K562 (cell line): ENCODE measurements at regions not wholly inside any gene's neighbourhood (a gene's known extent, or its start where the extent isn't known, plus 50 kb on each side); places are given as distances from the start of the nearest gene placed in this dataset.

Experiments used
- ATAC-seq: fragments of 200-7000 bp; cut with Tn5 transposase; 3 replicates; pipeline ENCODE4 v1.9.1; 2020; ENCODE audit warnings: moderate library complexity
- BruUV-seq: library from RNA; stranded (reverse); fragments of 400-500 nt; replicated peaks from 2 replicates; lab custom pipeline; 2021; lab: Mats Ljungman, UMichigan
- CTCF ChIA-PET: fragments of 300-600 bp; formaldehyde crosslinking; extraction: SDS; loops from one replicate; lab custom pipeline; 2021; ENCODE audit warnings: low intra/inter-chr PET ratio; lab: Yijun Ruan, JAX
- POLR2A ChIA-PET: fragments of 300-600, 350-650 bp; sonication (Branson Sonifier 250); formaldehyde crosslinking; extraction: SDS; loops from one replicate; lab custom pipeline; 2021; ENCODE audit warnings: antibody characterized with exemption, inconsistent platforms; lab: Yijun Ruan, JAX
- DNase-seq, 4 experiments: peaks; one replicate each; pipeline versions ENCODE4 v3.0.0 to v3.0.0-alpha.2; 2011 to 2018; ENCODE audit warnings: low spot score in 3 of 4, mixed read lengths in 3 of 4; ENCODE audit errors: extremely low read depth in 1 of 4
- FAIRE-seq: peaks from 2 replicates; lab custom pipeline; 2011; peaks lifted over from hg19 to GRCh38; lab: Jason Lieb, UNC
- H2AFZ ChIP-seq: 2 replicates; pipeline ENCODE4 v1.6.0; 2011; ENCODE audit warnings: low read depth, low read length, control low read depth, inconsistent platforms
- H3K27ac ChIP-seq: fragments of 200-600 bp; 3 replicates; pipeline ENCODE4 v1.8.0; 2011; ENCODE audit warnings: low read depth, mild to moderate bottlenecking, control low read depth, inconsistent platforms, low read length, moderate library complexity, mixed read lengths; ENCODE audit errors: extremely low read depth
- H3K27me3 ChIP-seq, 2 experiments: fragments of 300-600 bp in 1 of 2; 2 replicates in 1 of 2; 3 replicates in 1 of 2; pipeline versions ENCODE4 v1.6.0 to v1.8.0; 2011; ENCODE audit warnings: inconsistent platforms in 2 of 2, low read length in 2 of 2, mild to moderate bottlenecking in 1 of 2, mixed read lengths in 1 of 2, moderate library complexity in 1 of 2; ENCODE audit not compliant: control insufficient read depth in 2 of 2, insufficient read depth in 2 of 2
- H3K36me3 ChIP-seq: fragments of 300-600 bp; 3 replicates; pipeline ENCODE4 v1.8.0; 2011; ENCODE audit warnings: mild to moderate bottlenecking, low read length, inconsistent platforms; ENCODE audit not compliant: control insufficient read depth, insufficient read depth
- H3K4me1 ChIP-seq, 2 experiments: fragments of 200-600 bp in 1 of 2; replicated peaks in 1 of 2; 2 replicates in 1 of 2; 3 replicates in 1 of 2; pipeline versions ENCODE4 v1.5.1 to v1.8.0; 2011; ENCODE audit warnings: inconsistent platforms in 2 of 2, low read length in 2 of 2, mild to moderate bottlenecking in 1 of 2, mixed read lengths in 1 of 2, moderate library complexity in 1 of 2; ENCODE audit not compliant: control insufficient read depth in 2 of 2, insufficient read depth in 2 of 2
- H3K4me2 ChIP-seq: 2 replicates; pipeline ENCODE4 v1.6.1; 2011; ENCODE audit warnings: low read length, control low read depth, inconsistent platforms, mixed read lengths; ENCODE audit not compliant: insufficient read depth
- H3K4me3 ChIP-seq: fragments of 200-600 bp; sonication (generic), shearing (Covaris generic); 2 replicates; pipeline ENCODE4 v1.5.1; 2016; ENCODE audit warnings: control low read depth, inconsistent platforms
- H3K79me2 ChIP-seq: fragments of 200-600 bp; 3 replicates; pipeline ENCODE4 v1.8.0; 2011; ENCODE audit warnings: low read length, inconsistent platforms; ENCODE audit not compliant: control insufficient read depth, insufficient read depth
- H3K9ac ChIP-seq, 2 experiments: 2 replicates each; pipeline versions ENCODE4 v1.6.0 to v1.6.1; 2011; ENCODE audit warnings: low read depth in 2 of 2, low read length in 2 of 2, control low read depth in 1 of 2, inconsistent platforms in 1 of 2, mild to moderate bottlenecking in 1 of 2, mixed read lengths in 1 of 2; ENCODE audit not compliant: insufficient read depth in 1 of 2
- H3K9me1 ChIP-seq: one replicate; pipeline ENCODE4 v1.6.0; 2011; ENCODE audit warnings: inconsistent platforms, mild to moderate bottlenecking, low read length, moderate library complexity; ENCODE audit not compliant: control insufficient read depth, insufficient read depth
- H3K9me3 ChIP-seq: replicated peaks from 2 replicates; pipeline ENCODE4 v1.5.1; 2011; ENCODE audit warnings: low read depth, low read length, inconsistent platforms; ENCODE audit not compliant: control insufficient read depth, insufficient read depth
- H4K20me1 ChIP-seq: replicated peaks from 2 replicates; pipeline ENCODE4 v1.6.1; 2011; ENCODE audit warnings: low read length, inconsistent platforms, mixed read lengths; ENCODE audit not compliant: control insufficient read depth, insufficient read depth
- ETV5 ChIP-seq: sonication (generic); formaldehyde crosslinking; IDR thresholded peaks from 2 replicates; pipeline ENCODE4 v1.4.0; 2020; ENCODE audit warnings: low read depth, mild to moderate bottlenecking, missing genetic modification reagents
- FOXK2 ChIP-seq, 2 experiments: fragments of 450-650 bp; IDR thresholded peaks in 1 of 2; conservative IDR thresholded peaks in 1 of 2; 2 replicates each; pipeline ENCODE4 v1.6.1; 2016; ENCODE audit warnings: low read depth in 2 of 2, mild to moderate bottlenecking in 1 of 2
- GATA2 ChIP-seq: sonication (generic); formaldehyde crosslinking; IDR thresholded peaks from 2 replicates; pipeline ENCODE4 v1.4.0; 2020; ENCODE audit warnings: mild to moderate bottlenecking, missing genetic modification reagents
- HINFP ChIP-seq: fragments of 450-650 bp; conservative IDR thresholded peaks from 2 replicates; pipeline ENCODE4 v1.6.1; 2016; ENCODE audit warnings: missing genetic modification characterization, low read depth, mild to moderate bottlenecking, control low read depth, missing compliant biosample characterization
- NUFIP1 ChIP-seq: fragments of 450-650 bp; IDR thresholded peaks from 2 replicates; pipeline ENCODE4 v1.6.1; 2018; ENCODE audit not compliant: partially characterized antibody
- PHF20 ChIP-seq: fragments of 450-650 bp; IDR thresholded peaks from 2 replicates; pipeline ENCODE4 v1.6.1; 2018; ENCODE audit not compliant: partially characterized antibody
- PKNOX1 ChIP-seq: fragments of 450-650 bp; IDR thresholded peaks from 2 replicates; pipeline ENCODE4 v1.6.1; 2016
- SP1 ChIP-seq: sonication (generic); formaldehyde crosslinking; IDR thresholded peaks from 2 replicates; pipeline ENCODE4 v1.8.1; 2022; ENCODE audit warnings: mild to moderate bottlenecking, missing genetic modification reagents
- U2AF2 ChIP-seq: fragments of 200-400 bp; formaldehyde crosslinking; optimal IDR thresholded peaks from 2 replicates; pipeline ENCODE3; 2017; ENCODE audit warnings: low read depth, mild to moderate bottlenecking, low read length
- ZNF518B ChIP-seq: fragments of 250-450 bp; sonication (Bioruptor Pico); IDR thresholded peaks from 2 replicates; pipeline ENCODE4 v1.5.0; 2021; ENCODE audit warnings: mild to moderate bottlenecking, moderate library complexity
- ZZZ3 ChIP-seq: fragments of 450-650 bp; IDR thresholded peaks from 2 replicates; pipeline ENCODE4 v1.6.1; 2016; ENCODE audit warnings: antibody characterized with exemption, mild to moderate bottlenecking, moderate library complexity
- WGBS: fragments of 100-300 bp; shearing (Covaris generic); methylation state at CpG from one replicate; pipeline ENCODE4 v1.1.6; 2016; ENCODE audit warnings: low coverage, mixed read lengths; ENCODE audit not compliant: insufficient coverage; ENCODE audit errors: missing lambda C conversion rate; 5-methylcytosine and 5-hydroxymethylcytosine counted together
- in situ Hi-C: fragments of 300-500 bp; cut with MboI; formaldehyde crosslinking; loops from 4 replicates; pipeline ENCODE4 v1.15.0; 2018; ENCODE audit warnings: inconsistent platforms, mixed read lengths
- intact Hi-C: fragments of 100-400 bp; cut with micrococcal nuclease; formaldehyde crosslinking; loops from 2 replicates; pipeline ENCODE4 v1.14.2; 2022
- TF ChIP-seq, protein P1 (sequence below): fragments of 250-450 bp; sonication (Bioruptor Pico); IDR thresholded peaks from 2 replicates; pipeline ENCODE4 v1.4.0; 2020; ENCODE audit warnings: mild to moderate bottlenecking
- TF ChIP-seq, protein P2 (sequence below): fragments of 450-650 bp; formaldehyde crosslinking; conservative IDR thresholded peaks from 2 replicates; pipeline ENCODE4 v1.4.0; 2022; ENCODE audit warnings: mild to moderate bottlenecking, missing genetic modification characterization

DNA sequence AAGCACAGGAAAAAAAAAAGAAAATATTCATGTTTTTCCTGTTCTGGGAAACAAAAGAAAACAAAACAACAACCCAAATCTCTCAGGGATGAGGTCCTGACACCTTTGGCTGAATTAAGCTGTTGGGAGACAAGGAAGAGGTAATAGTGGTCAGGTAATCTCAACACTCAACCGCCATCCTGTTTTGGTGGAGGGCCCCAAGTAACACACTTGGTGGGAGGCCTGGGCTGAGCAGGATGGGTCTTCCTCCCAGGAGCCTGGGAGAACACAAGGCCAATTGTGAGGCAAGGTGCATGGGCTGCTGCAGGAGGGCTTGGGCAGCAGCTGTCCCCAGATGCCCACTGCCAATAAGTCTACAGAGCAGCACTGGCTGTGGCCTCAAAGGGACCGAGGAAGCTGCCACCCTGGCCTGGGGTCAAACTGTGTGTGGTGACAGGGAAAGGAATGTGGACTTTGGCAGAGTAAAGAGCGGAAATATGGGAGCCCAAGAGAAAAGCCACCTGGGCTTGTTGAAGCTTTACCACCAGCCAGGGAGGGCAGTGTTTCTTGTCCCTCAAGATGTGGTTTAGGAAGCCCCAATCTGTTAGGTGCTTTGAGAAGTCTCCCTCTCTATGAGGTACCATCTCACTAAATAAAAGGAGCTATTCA, 93.5 kb upstream of the SLC25A13 start:
- in situ Hi-C loops: no loop called here
- no peak for FAIRE-seq
- no peak for TF ChIP-seq HINFP (tag)
- TF ChIP-seq, protein P1, sequence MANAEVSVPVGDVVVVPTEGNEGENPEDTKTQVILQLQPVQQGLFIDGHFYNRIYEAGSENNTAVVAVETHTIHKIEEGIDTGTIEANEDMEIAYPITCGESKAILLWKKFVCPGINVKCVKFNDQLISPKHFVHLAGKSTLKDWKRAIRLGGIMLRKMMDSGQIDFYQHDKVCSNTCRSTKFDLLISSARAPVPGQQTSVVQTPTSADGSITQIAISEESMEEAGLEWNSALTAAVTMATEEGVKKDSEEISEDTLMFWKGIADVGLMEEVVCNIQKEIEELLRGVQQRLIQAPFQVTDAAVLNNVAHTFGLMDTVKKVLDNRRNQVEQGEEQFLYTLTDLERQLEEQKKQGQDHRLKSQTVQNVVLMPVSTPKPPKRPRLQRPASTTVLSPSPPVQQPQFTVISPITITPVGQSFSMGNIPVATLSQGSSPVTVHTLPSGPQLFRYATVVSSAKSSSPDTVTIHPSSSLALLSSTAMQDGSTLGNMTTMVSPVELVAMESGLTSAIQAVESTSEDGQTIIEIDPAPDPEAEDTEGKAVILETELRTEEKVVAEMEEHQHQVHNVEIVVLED (CRISPR knock-in tag): no peak
- TF ChIP-seq NUFIP1: no peak
- TF ChIP-seq PHF20: no peak
- TF ChIP-seq U2AF2: no peak
- TF ChIP-seq, protein P2, sequence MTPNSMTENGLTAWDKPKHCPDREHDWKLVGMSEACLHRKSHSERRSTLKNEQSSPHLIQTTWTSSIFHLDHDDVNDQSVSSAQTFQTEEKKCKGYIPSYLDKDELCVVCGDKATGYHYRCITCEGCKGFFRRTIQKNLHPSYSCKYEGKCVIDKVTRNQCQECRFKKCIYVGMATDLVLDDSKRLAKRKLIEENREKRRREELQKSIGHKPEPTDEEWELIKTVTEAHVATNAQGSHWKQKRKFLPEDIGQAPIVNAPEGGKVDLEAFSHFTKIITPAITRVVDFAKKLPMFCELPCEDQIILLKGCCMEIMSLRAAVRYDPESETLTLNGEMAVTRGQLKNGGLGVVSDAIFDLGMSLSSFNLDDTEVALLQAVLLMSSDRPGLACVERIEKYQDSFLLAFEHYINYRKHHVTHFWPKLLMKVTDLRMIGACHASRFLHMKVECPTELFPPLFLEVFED (CRISPR knock-in tag): no peak
- TF ChIP-seq SP1: no peak
- TF ChIP-seq ETV5 (CRISPR knock-in tag): no peak
- TF ChIP-seq FOXK2 (conservative IDR thresholded peaks at IDR 0.05 in 1 of 2, IDR thresholded peaks at IDR 0.05 in 1 of 2; ENCODE audit: low read depth in 2 of 2): no peak
- TF ChIP-seq ZNF518B (CRISPR knock-in tag): no peak
- no peak for TF ChIP-seq ZZZ3
- TF ChIP-seq PKNOX1: no peak
- no peak for TF ChIP-seq GATA2

More for the DNA sequence above, 93.5 kb upstream of the SLC25A13 start:
- H3K79me2 ChIP-seq: no peaks in the 10 kb centered on the region
- H3K4me2 ChIP-seq: no peak overlapping the region
- intact Hi-C loops: loop anchor here (1.0 to 10.0 kb wide), 5 partner anchors 191 to 1429 kb away; no protein-coding TSS in a partner anchor
- H3K36me3 ChIP-seq: no peaks in the 10 kb centered on the region
- H3K4me3 ChIP-seq: no peak overlapping the region
- no peaks in the 10 kb centered on the region for H4K20me1 ChIP-seq
- no TSS peak for BruUV-seq
- no peak overlapping the region for H3K27ac ChIP-seq
- ChIA-PET CTCF (interaction anchor here (0.9 kb wide), 1 partner anchor 612 kb away, joined by 3 read pairs; no protein-coding TSS in a partner anchor), POLR2A (interaction anchor here (0.6 kb wide), 1 partner anchor 57 kb away, joined by 3 read pairs; no protein-coding TSS in a partner anchor)
- no peak overlapping the region for H3K9ac ChIP-seq
- H3K4me1 ChIP-seq: no peaks in the 10 kb centered on the region
- no peaks in the 10 kb centered on the region for H3K9me1 ChIP-seq
- 0% methylated on average over 3 of the region's 3 CpGs for WGBS
- no peak for DNase-seq
- no peak overlapping the region for H2AFZ ChIP-seq
- ATAC-seq: no peak
- H3K9me3 ChIP-seq: no peaks in the 10 kb centered on the region
- H3K27me3 ChIP-seq: 0 out of 5 replicates have a peak, but pooled peaks cover 0 to 2% of the 10 kb centered on the region in 2 experiments
